ENCODE measurements at regions not wholly inside any gene's neighbourhood (a gene's known extent, or its start where the extent isn't known, plus 50 kb on each side); places are given as distances from the start of the nearest gene placed in this dataset.

DNA sequence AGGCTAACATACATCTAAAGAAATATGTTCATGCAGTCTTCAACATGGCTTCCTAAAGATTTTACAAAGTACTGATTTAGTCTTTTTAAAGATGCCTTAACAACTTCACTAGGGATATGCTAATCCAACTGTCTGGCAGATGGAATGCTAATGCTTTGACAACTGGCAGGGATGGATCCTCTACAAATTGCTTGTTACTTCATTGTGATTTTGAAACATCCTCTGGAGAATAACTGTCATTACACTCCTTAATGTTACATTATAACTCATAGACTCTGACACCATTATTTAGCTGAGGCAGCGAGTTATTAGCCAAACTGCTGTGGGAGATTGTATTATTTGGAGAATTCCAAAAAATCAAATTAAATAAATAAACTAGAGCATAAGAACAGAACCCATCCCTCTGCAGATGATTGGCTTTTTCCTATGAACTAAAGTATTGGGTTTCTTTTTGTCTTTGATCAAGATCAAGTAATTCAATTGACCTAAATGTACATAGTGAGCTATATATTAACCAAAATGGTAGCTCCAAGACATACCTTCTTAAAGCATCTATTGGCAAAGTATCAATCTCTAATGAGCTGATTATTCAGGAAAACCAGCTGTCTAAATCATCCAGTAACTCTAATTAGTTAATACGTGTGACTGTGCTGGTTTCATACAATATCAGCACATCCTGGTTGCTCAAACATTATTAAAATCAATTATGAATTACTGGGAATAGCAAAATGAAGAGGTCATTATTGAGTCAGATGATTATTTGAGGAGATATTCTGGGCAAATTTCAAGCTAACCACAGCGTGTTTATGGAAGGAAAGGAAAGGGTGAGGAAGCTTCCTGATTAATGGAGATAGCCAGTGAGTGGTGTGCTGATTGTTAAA, 321.3 kb upstream of the TFPI start:
- no peak for TF ChIP-seq EZH2 (IDR thresholded peaks at IDR 0.05; ENCODE audit: insufficient read depth, poor library complexity, severe bottlenecking)
- TF ChIP-seq EZH2phosphoT487 (IDR thresholded peaks at IDR 0.05; ENCODE audit: insufficient read depth, low read depth), result no peak

All from GM23248 (cell line).